NCI-H1436 treated with DMSO at 0.1 percent for 48 hours (cell line): ENCODE measurements at regions not wholly inside any gene's neighbourhood (a gene's known extent, or its start where the extent isn't known, plus 50 kb on each side); places are given as distances from the start of the nearest gene placed in this dataset.
"Not testable (repeated sequence)": the region's sequence is repeated elsewhere in the genome, so short reads cannot be mapped to it uniquely, and the experiment has no call there.

Source experiments
- DNase-seq: peaks from one replicate; lab custom pipeline; 2025; lab: John Stamatoyannopoulos, UW

DNA sequence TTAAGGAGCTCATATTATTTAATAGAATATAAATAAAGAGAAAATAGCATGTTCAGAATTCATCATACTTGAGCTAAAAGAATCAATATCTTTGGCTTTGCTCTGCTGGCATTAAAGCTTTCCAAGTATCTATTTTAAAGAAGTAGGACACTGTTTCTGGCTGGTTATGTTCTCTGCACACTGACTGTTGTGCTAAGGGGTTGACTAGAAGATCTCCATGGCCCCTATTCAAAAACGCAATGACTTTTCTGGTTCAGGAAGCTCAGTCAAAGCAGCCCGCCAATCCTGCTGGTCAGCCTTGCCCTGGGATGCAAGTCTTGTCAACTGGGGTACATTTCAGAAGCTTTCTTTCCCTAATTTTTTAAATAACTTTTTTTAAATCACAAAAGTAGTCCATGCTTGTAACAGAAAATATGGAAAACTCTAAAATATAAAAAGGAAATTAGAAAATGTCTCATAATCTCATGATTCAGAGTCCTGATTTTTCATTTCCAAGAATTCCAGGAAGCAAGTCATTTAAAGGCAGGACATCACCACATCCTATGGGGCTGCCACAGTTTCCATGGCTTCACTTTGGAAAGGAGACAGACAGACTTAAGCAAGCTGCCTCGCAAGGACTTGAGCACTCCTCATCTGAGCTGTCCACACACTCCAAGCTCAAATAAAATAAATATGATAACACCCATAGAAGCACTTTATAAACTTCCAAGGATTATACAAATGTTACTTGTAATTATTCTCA lies 195.1 kb downstream of the TXNL1 start:
- DNase-seq: no peak

DNA sequence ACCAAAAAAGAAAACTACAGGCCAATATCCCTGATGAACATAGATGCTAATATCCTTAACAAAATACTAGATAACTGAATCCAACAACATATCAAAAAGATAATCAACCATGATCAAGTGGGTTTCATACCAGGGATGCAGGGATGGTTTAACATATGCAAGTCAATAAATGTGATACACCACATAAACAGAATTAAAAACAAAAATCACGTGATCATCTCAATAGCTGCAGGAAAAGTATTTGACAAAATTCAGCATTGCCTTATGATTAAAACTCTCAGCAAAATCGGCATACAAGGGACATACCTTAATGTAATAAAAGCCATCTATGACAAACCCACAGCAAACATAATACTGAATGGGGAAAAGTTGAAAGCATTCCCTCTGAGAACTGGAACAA lies 199.9 kb downstream of the TXNL1 start:
- not testable (repeated sequence) for DNase-seq

DNA sequence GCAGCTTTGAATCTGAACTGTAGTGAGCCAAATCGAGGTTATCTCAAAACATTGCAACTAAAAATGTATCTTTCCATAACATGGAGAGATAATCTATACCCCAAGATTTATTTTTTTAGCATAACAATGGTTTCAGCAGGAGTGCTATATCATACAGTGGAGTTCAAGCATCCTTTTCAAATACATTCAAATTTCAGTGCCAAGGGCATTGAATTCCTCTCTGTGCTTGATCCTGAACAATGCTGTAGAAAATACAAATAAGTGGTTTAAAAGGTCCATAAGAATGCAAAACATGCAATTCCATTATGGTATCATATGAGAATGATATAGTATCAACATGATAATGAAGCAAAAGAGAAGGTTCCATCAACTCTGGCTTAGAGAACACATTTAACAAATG lies 201.7 kb downstream of the TXNL1 start:
- DNase-seq: no peak

DNA sequence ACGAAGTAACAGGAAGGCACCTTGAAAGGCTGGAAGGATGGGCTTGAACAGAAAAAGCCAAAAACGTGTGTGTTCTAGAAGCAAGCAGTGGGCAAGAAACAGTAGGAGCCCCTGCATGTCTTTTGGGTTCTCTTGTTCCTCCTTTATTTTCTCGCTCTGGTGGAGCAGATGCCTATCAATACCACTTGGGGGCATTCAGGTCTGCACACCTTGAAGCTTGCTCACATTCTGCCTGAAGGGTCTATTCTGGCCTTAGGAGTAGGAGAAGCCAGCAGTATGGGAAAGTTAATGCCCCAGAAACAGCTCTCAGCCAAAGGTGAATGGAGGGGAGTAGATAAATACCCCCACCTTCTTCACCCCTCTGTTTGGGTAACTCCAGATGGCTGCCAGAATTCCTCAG lies 204.5 kb downstream of the TXNL1 start:
- no peak for DNase-seq

DNA sequence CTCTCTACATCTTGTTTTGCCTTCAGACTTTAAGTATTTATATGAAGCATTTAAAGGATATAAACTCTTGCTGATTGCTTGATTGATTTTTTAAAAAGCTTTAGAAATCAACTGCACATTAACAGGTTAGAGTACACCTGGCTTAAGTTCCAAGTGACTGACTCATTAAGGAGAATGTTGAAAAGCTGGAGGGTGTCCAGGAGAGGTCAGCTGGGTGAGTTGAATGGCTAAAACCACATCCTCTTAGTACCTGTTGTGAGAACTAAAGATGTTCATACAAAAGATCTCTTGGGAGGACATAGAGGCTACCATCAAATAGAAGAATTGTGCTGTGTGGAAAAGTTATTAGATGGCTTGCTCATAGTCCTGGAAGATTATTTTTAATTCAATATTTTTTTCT lies 206.8 kb downstream of the TXNL1 start:
- no peak for DNase-seq

DNA sequence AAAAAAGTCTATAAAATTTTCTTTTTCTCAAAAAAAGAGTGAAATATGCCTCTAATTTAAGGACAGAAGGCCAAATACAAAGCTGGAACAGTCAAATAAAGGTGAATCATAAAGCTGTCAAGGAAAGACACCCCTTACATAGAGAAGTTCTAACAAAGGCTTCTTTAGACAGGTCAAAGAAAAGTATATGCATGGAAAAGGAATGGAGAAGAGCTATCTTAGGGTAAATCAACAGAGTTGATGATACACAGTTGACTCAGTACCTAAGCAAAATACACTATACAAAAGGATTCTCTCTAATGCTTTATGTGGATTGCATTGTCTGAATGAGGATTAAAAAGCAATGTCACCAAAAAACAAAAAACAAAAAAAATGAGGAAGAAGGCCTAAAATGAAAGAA lies 214.8 kb downstream of the TXNL1 start:
- DNase-seq: no peak

DNA sequence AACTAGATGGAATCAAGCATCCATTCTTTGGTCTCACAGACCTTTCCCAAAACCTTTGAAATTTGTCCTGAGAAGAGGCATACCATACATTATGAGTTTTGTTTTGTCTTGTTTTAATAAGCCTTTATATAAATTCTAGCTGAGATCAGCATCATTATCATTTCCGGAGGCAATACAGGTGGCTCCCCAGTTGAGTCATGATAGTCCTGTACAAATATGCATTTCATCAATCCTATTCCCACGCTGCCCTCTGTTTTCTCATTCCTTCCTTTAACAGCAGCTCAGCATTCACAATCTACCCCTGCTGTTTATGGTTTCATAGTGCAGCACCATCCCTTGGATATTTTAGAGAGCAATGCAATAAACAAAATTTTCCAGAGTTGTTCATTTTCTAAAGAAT lies 216.7 kb downstream of the TXNL1 start:
- no peak for DNase-seq

DNA sequence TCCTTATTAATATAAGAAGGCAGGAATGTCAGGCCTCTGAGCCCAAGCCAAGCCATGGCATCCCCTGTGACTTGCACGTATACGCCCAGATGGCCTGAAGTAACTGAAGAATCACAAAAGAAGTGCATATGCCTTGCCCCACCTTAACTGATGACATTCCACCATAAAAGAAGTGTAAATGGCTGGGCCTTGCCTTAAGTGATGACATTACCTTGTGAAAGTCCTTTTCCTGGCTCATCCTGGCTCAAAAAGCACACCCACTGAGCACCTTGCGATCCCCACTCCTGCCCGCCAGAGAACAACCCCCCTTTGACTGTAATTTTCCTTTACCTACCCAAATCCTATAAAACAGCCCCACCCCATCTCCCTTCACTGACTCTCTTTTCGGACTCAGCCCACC lies 217.5 kb downstream of the TXNL1 start:
- not testable (repeated sequence) for DNase-seq

DNA sequence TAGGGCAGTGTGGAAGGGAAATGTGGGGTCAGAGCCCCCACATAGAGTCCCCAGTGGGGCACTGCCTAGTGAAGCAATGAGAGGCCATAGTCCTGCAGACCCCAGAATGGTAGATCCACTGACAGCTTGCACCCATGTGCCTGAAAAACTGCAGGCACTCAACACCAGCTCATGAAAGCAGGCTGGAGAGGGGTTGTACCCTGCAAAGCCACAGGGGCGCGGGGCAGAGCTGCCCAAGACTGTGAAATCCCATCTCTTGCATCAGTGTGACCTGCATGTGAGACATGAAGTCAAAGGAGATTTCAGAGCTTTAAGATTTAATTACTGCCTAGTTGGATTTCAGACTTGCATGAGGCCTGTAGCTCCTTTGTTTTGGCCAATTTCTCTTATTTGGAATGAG lies 224.0 kb downstream of the TXNL1 start:
- no peak for DNase-seq

DNA sequence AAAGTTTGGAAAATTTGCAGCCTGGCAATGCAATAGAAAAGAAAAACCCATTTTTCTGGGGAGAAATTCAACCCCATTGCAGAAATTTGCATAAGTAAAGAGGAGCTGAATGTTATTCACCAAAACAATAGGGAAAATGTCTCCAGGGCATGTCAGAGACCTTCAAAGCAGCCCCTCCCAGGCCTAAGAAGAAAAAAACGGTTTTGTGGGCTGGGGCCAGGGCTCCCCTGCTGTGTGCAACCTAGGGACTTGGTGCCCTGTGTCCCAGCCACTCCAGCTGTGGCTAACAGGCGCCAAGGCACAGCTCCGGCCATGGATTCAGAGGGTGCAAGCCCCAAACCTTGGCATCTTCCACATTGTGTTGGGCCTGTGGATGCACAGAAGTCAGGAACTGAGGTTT lies 224.5 kb downstream of the TXNL1 start:
- no peak for DNase-seq

DNA sequence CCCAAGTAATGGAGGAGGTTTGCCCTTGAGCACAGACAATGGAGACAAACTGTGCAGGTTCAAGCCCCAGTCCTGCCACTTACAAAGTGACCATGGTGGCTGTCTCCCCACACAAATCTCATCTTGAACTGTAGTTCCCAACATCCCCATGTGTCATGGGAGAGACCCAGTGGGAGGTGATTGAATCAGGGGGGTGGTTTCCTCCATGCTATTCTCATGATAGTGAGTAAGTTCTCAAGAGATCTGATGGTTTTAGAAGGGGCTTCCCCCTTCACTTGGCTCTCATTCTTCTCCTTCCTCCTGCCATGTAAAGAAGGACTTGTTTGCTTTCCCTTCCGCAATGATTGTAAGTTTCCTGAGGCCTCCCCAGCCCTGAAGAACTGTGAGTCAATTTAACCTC lies 225.4 kb downstream of the TXNL1 start:
- DNase-seq: no peak

DNA sequence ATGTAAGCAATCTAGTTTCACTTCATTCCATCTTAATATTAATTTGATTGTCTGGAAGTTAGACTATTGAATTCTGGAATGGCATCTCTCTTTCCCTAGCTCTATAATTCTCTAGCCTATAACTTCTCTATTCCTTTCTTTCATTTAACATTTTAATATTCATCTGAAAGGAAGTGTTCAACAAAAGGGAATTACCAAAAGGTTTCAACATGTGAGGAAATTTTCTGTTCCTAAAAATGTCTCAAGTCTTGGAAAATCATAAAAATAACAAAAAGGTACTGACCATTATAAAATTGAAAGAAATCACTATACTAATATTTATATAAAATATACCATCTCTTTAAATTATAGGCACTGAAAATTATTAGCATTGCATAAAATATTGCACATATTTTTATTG lies 228.7 kb downstream of the TXNL1 start:
- no peak for DNase-seq

DNA sequence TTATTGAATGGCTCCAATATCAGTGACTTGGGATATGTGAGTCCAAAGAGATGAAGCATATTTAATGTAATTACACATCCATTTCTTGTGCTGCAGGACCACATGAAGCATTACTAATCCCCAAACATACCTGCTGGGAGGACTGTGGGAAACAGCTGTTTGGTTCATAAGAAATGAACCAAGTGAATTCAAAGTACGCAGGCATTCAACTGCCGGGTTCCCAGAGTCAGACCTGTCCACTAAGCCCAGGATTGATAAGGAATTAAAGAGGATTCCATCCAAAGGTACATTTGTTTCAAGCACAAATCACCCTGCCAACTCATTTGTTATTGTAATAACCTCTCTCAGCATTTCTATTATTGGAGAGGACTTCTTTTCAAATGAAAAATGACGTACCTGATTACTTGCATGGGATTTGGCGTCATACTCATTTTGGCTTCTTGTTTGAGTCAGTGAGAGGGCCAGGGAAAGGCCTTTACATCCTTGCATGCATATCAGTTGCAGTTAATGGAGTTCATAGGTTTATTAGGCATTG lies 230.7 kb downstream of the TXNL1 start:
- no peak for DNase-seq

DNA sequence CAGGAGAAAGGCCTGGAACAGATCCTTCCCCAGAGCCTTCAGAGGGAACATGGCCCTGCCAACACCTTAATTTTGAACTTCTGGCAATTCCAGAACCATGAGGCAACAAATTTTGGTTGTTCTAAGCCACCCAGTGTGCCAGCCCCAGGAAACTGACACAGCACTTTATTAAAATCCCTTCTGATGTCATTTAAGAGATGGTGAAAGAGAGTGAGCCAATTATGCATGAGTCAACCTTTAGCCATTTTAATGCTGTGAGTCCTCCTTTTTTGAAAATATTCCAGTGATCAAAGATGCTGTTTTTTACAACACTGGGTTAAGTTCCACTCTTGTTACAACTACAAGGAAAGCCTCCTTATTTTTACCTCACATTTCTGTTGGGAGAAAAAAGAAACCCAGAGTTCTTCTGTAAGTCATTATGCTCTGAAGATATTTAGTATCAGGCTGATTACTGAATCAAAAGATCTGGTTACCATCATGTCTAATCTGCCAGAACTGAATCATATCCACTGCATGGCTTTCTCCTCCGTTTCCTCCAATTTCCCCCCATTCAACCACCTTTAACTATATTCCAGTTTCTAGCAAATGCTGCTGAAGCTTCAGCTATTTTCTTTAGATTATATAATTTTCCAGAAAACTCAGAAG lies 235.4 kb downstream of the TXNL1 start:
- no peak for DNase-seq

DNA sequence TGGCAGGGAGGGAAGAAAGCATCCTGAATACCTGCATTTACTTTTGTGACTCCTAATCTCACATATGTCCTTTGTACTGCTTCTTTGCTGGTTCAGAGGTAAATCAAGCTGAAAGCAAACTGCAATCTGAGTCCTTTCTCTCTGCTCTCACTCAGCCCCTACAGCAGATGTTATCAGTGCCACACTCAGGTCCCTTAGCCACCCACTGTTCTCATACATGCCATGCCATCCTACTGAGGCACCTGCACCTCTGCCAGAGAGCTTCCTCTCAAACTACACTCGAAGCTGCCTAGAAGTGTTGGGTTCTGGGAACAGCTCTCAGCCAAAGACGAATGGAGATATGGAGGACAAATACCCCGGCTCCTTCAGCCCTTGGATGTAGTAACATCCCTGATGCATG lies 244.5 kb downstream of the TXNL1 start:
- no peak for DNase-seq

DNA sequence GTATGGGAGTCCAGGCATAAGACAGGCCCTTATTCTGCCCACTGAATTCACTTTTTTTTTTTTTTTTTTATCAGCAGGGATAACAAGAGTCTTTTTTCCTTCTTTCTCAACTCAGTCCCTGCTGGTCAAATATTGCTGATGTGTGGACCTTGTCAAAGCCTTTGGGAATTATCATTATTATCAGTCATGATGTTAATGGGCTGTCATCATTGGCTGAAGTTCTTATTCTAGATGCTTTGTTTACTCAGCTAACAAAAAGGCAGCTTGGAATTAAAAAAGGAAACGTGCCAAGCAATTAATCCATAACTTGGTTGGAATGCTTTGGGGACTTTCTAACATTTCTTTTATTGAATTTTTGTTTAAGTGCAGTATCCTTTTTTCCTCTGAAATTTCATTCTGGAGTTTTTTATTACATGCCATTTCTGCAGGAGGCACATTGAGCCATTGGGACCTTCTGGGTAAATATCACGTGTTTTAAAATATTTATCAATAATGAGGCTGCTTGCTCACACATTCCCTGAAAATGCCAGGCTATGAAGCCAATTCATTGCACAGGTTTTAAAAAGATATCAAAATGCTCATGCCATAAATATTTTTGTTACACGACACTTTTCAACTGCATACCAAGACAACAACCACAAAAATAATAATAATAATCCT lies 246.3 kb downstream of the TXNL1 start:
- DNase-seq: no peak

DNA sequence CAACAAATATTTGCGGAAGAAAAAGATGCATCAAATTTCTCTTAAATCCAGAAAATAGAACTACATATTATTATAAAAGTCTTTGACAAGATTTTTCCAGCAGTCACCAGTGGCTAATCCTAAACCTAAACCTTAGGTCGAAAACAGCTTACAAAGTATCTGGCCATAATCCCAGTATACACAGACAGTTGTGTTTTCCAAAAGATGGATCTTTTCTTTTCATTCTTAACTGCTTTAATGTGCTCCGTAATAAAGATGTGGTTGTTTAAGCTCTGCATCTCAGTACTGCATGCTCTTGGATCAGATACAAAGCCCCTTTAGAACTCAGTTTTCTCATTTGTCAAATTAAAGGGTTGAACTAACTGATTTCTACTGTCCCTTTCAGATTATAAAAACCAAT lies 247.8 kb downstream of the TXNL1 start:
- no peak for DNase-seq

DNA sequence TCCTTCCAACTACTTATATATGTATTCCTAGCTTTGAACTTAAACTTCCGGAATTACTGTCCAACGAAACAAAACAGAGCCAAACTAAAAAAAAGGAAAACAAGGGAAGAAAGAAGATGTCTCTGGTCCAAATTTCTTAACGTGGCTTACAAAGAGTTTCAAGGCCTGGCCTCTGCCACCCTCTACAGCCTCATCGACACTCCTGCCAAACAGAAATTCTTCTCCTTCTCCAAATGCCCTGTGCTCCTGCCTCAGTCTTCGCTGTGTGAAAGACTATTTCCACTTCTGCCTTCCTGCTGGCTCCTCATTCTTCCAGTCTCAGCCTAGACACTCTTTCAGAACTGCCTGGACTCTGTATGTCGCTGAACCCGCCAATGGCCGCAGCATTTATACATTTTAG lies 249.2 kb downstream of the TXNL1 start:
- no peak for DNase-seq

DNA sequence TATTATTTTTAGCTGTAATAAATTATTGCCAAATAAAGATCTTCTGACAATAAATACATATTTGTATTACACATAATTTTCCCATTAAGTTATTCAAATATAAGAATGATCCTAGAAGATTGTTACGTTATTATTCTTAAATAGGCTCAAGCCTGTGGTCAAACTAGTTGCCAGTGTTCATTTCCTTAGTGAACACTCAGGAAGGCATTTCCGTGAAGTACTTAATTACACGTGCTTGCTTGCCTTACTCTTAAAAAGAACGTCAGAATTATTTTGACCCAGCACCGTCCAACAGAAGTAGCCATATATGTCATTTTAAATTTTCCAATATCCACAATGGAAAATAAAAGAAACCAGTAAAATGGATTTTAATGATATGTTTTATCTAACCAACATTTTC lies 249.8 kb downstream of the TXNL1 start:
- no peak for DNase-seq

DNA sequence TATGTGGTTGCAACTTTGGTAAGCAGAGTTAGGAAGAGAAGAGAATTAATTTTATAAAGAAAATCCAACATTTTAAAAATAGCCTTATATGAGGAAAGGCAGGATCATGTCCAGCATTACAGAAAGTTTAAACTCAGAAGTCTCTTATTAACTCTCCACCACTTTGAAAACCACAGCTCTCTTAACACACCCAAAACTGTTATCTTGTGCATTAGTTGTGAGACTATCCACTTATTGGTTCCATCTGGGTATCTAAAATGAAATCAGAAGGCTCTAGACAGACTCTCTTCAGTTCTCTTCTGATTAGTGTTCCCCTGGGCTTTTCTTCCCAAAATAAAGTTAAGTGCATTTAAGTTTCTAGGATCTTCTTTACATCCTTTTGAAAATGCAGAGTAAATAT lies 251.5 kb downstream of the TXNL1 start:
- no peak for DNase-seq

DNA sequence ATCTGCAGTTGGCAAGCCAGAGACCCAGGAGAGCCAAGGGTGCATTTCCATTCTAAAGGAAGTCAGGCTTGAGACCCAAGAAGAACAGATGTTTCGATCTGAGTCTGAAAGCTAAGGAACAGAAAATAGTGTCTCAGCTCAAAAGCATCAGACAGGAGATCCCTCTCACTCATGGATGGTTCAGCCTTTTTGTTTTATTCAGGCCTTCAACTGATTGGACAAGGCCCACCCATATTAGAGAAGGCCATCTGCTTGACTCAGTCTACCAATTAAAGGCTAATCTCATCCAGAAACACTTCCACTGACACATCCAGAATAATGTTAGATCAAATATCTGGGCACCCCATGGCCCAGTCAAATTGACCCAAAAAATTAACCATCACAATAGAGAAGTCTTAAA lies 255.0 kb downstream of the TXNL1 start:
- DNase-seq: no peak

DNA sequence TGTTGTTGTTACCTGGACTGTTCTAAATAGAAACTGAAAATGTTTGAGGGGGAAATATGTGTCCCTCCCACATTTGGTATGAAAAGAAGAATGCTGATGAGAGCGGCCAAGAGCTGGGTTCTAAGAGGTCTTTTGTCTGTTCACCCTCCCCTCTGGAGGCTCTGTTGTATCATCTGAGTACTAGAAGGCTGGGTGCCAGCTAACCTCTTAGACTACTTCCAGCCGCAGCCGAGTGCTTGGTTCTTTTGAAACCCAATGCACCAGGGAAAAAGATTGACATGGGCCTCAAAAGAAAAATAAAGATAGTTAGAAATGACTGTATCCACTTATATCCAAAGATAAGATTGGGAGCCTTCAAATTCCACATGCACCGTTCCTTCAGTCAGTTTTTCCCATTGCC lies 255.9 kb downstream of the TXNL1 start:
- peak; percentile 43 for DNase-seq

DNA sequence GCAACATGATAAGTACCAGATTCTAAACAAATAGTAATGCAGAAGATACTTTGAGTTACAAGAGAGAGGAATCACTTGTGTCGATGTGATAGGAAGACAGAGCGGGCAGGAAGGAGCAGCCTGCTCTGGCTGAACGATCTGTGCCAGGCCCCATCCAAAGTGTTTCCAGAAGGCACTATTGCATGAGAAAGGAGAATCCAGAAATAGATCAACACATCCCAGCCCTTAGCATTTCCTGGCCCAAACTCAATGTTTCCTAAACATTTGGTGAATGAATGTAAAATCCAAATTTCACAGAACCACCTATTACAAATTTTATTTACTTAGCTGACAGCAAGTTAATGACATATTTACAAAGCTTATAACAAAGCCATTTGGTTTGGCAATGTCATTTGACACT lies 257.2 kb downstream of the TXNL1 start:
- no peak for DNase-seq
